ENCODE measurements at regions not wholly inside any gene's neighbourhood (a gene's known extent, or its start where the extent isn't known, plus 50 kb on each side); places are given as distances from the start of the nearest gene placed in this dataset.

DNA sequence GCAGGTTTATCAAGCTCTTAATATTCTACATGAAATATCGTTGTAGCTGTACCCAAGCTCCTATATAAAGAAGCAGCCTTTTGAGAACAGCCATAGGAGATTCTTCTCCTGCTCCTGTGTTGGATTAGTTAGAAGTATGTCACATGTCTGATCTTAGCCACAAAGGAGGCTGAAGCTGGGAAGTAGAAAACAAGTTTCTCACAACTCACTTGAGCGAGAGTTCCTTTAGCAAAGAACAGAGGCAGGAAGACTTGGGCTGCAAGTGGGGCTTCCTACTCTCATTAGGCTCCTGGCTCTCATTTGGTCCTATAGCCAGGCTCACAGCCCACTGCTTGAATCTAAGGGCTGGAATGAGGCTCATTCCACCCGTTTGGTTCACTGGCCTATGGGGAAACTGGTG, 281.9 kb downstream of the BTG1 start:
- TF ChIP-seq POLR2AphosphoS5 (IDR thresholded peaks at IDR 0.05; ENCODE audit: insufficient read depth in 1 of 2, low read depth in 1 of 2), result no peak
- TF ChIP-seq, protein P1, sequence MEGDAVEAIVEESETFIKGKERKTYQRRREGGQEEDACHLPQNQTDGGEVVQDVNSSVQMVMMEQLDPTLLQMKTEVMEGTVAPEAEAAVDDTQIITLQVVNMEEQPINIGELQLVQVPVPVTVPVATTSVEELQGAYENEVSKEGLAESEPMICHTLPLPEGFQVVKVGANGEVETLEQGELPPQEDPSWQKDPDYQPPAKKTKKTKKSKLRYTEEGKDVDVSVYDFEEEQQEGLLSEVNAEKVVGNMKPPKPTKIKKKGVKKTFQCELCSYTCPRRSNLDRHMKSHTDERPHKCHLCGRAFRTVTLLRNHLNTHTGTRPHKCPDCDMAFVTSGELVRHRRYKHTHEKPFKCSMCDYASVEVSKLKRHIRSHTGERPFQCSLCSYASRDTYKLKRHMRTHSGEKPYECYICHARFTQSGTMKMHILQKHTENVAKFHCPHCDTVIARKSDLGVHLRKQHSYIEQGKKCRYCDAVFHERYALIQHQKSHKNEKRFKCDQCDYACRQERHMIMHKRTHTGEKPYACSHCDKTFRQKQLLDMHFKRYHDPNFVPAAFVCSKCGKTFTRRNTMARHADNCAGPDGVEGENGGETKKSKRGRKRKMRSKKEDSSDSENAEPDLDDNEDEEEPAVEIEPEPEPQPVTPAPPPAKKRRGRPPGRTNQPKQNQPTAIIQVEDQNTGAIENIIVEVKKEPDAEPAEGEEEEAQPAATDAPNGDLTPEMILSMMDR (IDR thresholded peaks at IDR 0.05), result no peak
